B cell (primary cell): ENCODE measurements at regions not wholly inside any gene's neighbourhood (a gene's known extent, or its start where the extent isn't known, plus 50 kb on each side); places are given as distances from the start of the nearest gene placed in this dataset.

Source experiments
- ATAC-seq: fragments of 200-7000 bp; cut with Tn5 transposase; one replicate; pipeline ENCODE4 v1.10.0; 2021; ENCODE audit warnings: low read depth, mild to moderate bottlenecking, moderate number of reproducible peaks, moderate library complexity
- CTCF ChIA-PET: fragments of 350-600 bp; sonication (Branson Sonifier 250); formaldehyde crosslinking; loops from one replicate; lab custom pipeline; 2021; ENCODE audit warnings: antibody characterized with exemption, inconsistent platforms; lab: Charles Lee
- POLR2A ChIA-PET: fragments of 350-600 bp; sonication (Branson Sonifier 250); formaldehyde crosslinking; loops from one replicate; lab custom pipeline; 2021; ENCODE audit warnings: antibody characterized with exemption; lab: Charles Lee
- DNase-seq: peaks from one replicate; pipeline ENCODE4 v3.0.0; 2013
- H2AFZ ChIP-seq: 2 replicates; pipeline ENCODE4 v1.6.1; 2012; ENCODE audit warnings: mild to moderate bottlenecking, low read depth, low read length; ENCODE audit not compliant: insufficient read depth, poor library complexity, severe bottlenecking
- H3K27ac ChIP-seq, 2 donors: 1 replicate in 1 of 2; 2 replicates in 1 of 2; pipeline ENCODE4 v1.5.1; 2012 to 2013; ENCODE audit warnings: low read length in 2 of 2, mild to moderate bottlenecking in 2 of 2, moderate library complexity in 1 of 2
- H3K27me3 ChIP-seq, 4 experiments: fragments of 200-600 bp in 1 of 4; sonication (generic) in 1 of 4; replicated peaks in 1 of 4; 1 replicate in 2 of 4; 2 replicates in 2 of 4; pipeline versions ENCODE4 v1.6.1 to v1.7.0; 2013 to 2016; ENCODE audit warnings: low read length in 3 of 4, mild to moderate bottlenecking in 2 of 4, mixed read lengths in 1 of 4, moderate library complexity in 1 of 4; ENCODE audit not compliant: insufficient read depth in 4 of 4, control insufficient read depth in 3 of 4; ENCODE audit errors: control extremely low read depth in 1 of 4
- H3K36me3 ChIP-seq, 2 experiments: replicated peaks in 1 of 2; 1 replicate in 1 of 2; 2 replicates in 1 of 2; pipeline versions ENCODE4 v1.6.1 to v1.7.1; 2013; ENCODE audit warnings: low read length in 1 of 2; ENCODE audit not compliant: insufficient read depth in 2 of 2, control insufficient read depth in 1 of 2; ENCODE audit errors: control extremely low read depth in 1 of 2, extremely low read depth in 1 of 2
- H3K4me1 ChIP-seq, 2 donors: fragments of 200-600 bp in 1 of 2; sonication (generic) in 1 of 2; 1 replicate in 1 of 2; 2 replicates in 1 of 2; pipeline versions ENCODE4 v1.5.1 to v1.6.1; 2013 to 2017; ENCODE audit warnings: low read length in 2 of 2; ENCODE audit not compliant: control insufficient read depth in 2 of 2, insufficient read depth in 2 of 2
- H3K4me2 ChIP-seq: replicated peaks from 2 replicates; pipeline ENCODE3; 2012; ENCODE audit warnings: mild to moderate bottlenecking, low read depth, low read length; ENCODE audit not compliant: poor library complexity, severe bottlenecking
- H3K4me3 ChIP-seq, 5 experiments: fragments of 200-600 bp in 1 of 5; sonication (generic) in 1 of 5; 1 replicate in 3 of 5; 2 replicates in 2 of 5; pipeline versions ENCODE4 v1.5.1 to v1.7.0; 2011 to 2016; ENCODE audit warnings: low read length in 4 of 5, mild to moderate bottlenecking in 4 of 5, low read depth in 2 of 5, control low read depth in 1 of 5, moderate library complexity in 1 of 5; ENCODE audit not compliant: insufficient read depth in 1 of 5; ENCODE audit errors: control extremely low read depth in 1 of 5, extremely low read depth in 1 of 5
- H3K79me2 ChIP-seq: fragments of 200-600 bp; sonication (generic); one replicate; pipeline ENCODE4 v1.6.0; 2016; ENCODE audit warnings: low read length; ENCODE audit not compliant: control insufficient read depth, insufficient read depth
- H3K9ac ChIP-seq: fragments of 200-600 bp; sonication (generic); 2 replicates; pipeline ENCODE4 v1.6.1; 2017; ENCODE audit warnings: mild to moderate bottlenecking, low read length, moderate library complexity
- H3K9me3 ChIP-seq, 3 donors: one replicate each; pipeline versions ENCODE4 v1.6.1 to v1.7.1; 2013; ENCODE audit warnings: low read length in 2 of 3; ENCODE audit not compliant: control insufficient read depth in 2 of 3, insufficient read depth in 1 of 3; ENCODE audit errors: control extremely low read depth in 1 of 3
- H4K20me1 ChIP-seq: 2 replicates; pipeline ENCODE4 v1.6.0; 2012; ENCODE audit warnings: mild to moderate bottlenecking, low read length; ENCODE audit not compliant: insufficient read depth, control insufficient read depth, poor library complexity, severe bottlenecking
- H3K27ac Mint-ChIP-seq: one replicate; pipeline ENCODE4 v1.8.0; 2021; ENCODE audit warnings: mixed read lengths
- H3K27me3 Mint-ChIP-seq: one replicate; pipeline ENCODE4 v1.8.0; 2021; ENCODE audit warnings: mixed read lengths
- H3K4me1 Mint-ChIP-seq: one replicate; pipeline ENCODE4 v1.8.0; 2021; ENCODE audit warnings: mixed read lengths
- H3K4me3 Mint-ChIP-seq: one replicate; pipeline ENCODE4 v1.8.0; 2021; ENCODE audit warnings: mixed read lengths
- H3K9me3 Mint-ChIP-seq: one replicate; pipeline ENCODE4 v1.8.0; 2022; ENCODE audit warnings: mixed read lengths; ENCODE audit not compliant: insufficient read depth
- CTCF ChIP-seq: fragments of 200-600 bp; IDR thresholded peaks from one replicate; pipeline ENCODE4 v1.8.0; 2022; ENCODE audit warnings: antibody characterized with exemption, mild to moderate bottlenecking
- EZH2 ChIP-seq: IDR thresholded peaks from 2 replicates; pipeline ENCODE4 v1.6.1; 2012; ENCODE audit warnings: borderline replicate concordance, low read depth, mild to moderate bottlenecking, moderate library complexity, low read length; ENCODE audit not compliant: insufficient read depth, poor library complexity, severe bottlenecking
- WGBS: methylation state at CpG from one replicate; pipeline ENCODE4 v1.1.5; 2013; ENCODE audit warnings: missing lambda C conversion rate; ENCODE audit not compliant: insufficient coverage; 5-methylcytosine and 5-hydroxymethylcytosine counted together
- intact Hi-C: fragments of 100-400 bp; cut with micrococcal nuclease; formaldehyde crosslinking; loops from one replicate; pipeline ENCODE4 v1.10.0; 2022

- no peaks in the 10 kb centered on the region for H3K4me1 ChIP-seq
- no CpG with 5 or more reads among the region's 4 CpGs for WGBS
- H3K4me2 ChIP-seq, result no peak overlapping the region
- TF ChIP-seq EZH2 (no peak), CTCF (no peak)
- no peaks in the 10 kb centered on the region for H3K27me3 ChIP-seq
- Mint-ChIP-seq H3K4me1 (no peaks in the 10 kb centered on the region), H3K4me3 (no peak overlapping the region), H3K27me3 (no peaks in the 10 kb centered on the region), H3K9me3 (no peaks in the 10 kb centered on the region), H3K27ac (no peak overlapping the region)
- H4K20me1 ChIP-seq, result no peaks in the 10 kb centered on the region
- no peak overlapping the region for H3K4me3 ChIP-seq
- no peak overlapping the region for H2AFZ ChIP-seq
- ChIA-PET CTCF (no interaction called here), POLR2A (no interaction called here)
- intact Hi-C loops, result no loop called here
- H3K9ac ChIP-seq, result no peak overlapping the region
- H3K9me3 ChIP-seq, result peaks cover 0 to 4% (median 0%) of the 10 kb centered on the region in 3 donors
- H3K79me2 ChIP-seq, result no peaks in the 10 kb centered on the region
- ATAC-seq (no peak), DNase-seq (no peak)
- no peaks in the 10 kb centered on the region for H3K36me3 ChIP-seq
- H3K27ac ChIP-seq, result no peak overlapping the region
Measured at GRCh38 chr4:24003926-24004325, 114.1 kb upstream of the PPARGC1A start.

GRCh38 chr4:24003496-24003895 is 113.6 kb upstream of the PPARGC1A start:
- H3K4me3 Mint-ChIP-seq, result no peak overlapping the region
- H2AFZ ChIP-seq, result no peak overlapping the region

More at GRCh38 chr4:24003496-24003895, 113.6 kb upstream of the PPARGC1A start:
- no peak overlapping the region for H3K9ac ChIP-seq
- H3K27ac Mint-ChIP-seq, result no peak overlapping the region
- no peaks in the 10 kb centered on the region for H3K4me1 ChIP-seq
- no peak overlapping the region for H3K4me3 ChIP-seq
- H3K9me3 ChIP-seq, result peaks cover 0 to 4% (median 0%) of the 10 kb centered on the region in 3 donors
- no peaks in the 10 kb centered on the region for H3K4me1 Mint-ChIP-seq
- H4K20me1 ChIP-seq, result no peaks in the 10 kb centered on the region
- no peaks in the 10 kb centered on the region for H3K27me3 Mint-ChIP-seq
- no peak for DNase-seq
- H3K27me3 ChIP-seq, result no peaks in the 10 kb centered on the region
- H3K4me2 ChIP-seq, result no peak overlapping the region
- intact Hi-C loops, result no loop called here
- H3K79me2 ChIP-seq, result no peaks in the 10 kb centered on the region
- H3K36me3 ChIP-seq, result no peaks in the 10 kb centered on the region
- CTCF ChIA-PET, result no interaction called here
- TF ChIP-seq CTCF, result no peak
- WGBS, result 100% methylated on average over 1 of the region's 3 CpGs
- H3K27ac ChIP-seq, result no peak overlapping the region
- no peak for ATAC-seq
- POLR2A ChIA-PET, result no interaction called here
- no peaks in the 10 kb centered on the region for H3K9me3 Mint-ChIP-seq
